HG03025 (cell line): ENCODE measurements at regions not wholly inside any gene's neighbourhood (a gene's known extent, or its start where the extent isn't known, plus 50 kb on each side); places are given as distances from the start of the nearest gene placed in this dataset.
"Not testable (repeated sequence)": the region's sequence is repeated elsewhere in the genome, so short reads cannot be mapped to it uniquely, and the experiment has no call there.

Experiments
- ATAC-seq: cut with Tn5 transposase; IDR thresholded peaks from one replicate; pipeline ENCODE4 v1.9.1; 2021; ENCODE audit warnings: mild to moderate bottlenecking, moderate library complexity; ENCODE audit not compliant: unreplicated experiment, low FRiP score

DNA sequence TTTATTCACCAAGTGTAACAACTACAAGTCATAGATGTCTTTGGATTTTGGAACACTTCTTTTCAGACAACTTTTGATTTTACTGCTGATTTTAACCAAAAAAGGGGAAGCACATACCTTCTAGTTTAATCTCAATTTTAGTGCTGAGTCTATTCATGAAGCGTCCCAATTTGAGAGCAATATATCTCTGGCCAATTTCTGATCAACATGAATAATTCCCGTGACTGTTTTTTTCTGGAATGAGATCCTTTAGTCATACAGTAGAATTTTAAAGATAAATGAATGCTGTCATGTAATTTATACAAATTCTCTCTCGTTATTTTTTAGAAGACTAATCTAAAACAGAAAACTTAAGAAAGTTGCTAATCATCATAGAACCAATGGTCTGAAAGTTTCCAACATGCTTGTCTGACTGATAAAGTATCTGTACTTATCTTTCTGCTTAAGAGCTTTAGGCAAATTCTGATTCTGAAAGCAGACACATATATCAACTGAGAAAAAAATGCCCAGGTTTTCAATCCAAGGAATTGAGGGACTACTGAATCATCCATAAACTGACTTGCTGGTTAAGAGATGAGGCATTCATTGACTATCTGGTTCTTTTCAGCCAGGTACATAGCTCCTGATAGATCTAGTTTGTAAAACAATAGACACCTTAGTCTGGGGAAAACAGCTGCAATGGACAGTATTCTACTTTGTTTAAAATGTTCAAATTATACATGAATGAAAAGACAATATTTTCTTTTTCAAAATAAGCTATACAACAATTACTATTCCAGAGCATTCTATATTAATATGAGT is 657.5 kb downstream of the RFPL4B start:
- no peak for ATAC-seq

DNA sequence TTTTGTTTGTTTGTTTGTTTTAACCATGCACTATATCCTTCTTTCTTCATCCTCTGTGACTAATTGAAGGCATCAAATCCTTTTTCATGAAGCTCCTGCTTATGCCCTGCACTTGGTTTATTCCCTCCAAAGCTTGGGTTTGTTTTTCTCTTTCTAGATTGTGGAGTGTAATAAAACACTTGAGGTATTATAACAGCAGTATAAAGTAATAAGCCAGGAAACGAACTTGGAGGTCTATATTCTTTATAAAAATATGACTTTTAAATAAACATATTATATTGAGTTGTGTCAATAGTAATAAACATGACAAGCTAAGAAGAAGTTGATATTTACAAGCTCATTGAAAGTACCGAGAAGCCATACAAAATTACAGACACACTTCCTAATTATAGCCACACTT is 659.4 kb downstream of the RFPL4B start:
- ATAC-seq: no peak

DNA sequence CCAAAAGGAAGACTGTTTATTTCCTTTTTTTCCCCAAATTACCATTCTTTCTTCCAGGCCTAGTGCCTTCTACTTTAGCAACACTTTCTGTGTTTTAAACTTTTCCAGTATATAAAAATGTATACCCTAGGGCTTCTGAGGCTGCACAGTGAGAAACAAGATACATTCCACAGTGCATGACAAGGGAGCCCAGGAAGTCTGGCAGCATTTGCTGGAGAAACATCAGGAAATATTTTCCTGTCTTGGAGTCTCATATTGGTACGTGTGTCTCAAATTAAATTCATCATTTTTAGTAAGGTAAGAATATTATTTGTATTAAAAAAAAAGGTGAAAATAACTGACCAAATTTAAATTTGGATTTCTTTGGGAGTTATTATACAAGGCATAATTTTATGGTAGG is 662.6 kb downstream of the RFPL4B start:
- ATAC-seq: no peak

DNA sequence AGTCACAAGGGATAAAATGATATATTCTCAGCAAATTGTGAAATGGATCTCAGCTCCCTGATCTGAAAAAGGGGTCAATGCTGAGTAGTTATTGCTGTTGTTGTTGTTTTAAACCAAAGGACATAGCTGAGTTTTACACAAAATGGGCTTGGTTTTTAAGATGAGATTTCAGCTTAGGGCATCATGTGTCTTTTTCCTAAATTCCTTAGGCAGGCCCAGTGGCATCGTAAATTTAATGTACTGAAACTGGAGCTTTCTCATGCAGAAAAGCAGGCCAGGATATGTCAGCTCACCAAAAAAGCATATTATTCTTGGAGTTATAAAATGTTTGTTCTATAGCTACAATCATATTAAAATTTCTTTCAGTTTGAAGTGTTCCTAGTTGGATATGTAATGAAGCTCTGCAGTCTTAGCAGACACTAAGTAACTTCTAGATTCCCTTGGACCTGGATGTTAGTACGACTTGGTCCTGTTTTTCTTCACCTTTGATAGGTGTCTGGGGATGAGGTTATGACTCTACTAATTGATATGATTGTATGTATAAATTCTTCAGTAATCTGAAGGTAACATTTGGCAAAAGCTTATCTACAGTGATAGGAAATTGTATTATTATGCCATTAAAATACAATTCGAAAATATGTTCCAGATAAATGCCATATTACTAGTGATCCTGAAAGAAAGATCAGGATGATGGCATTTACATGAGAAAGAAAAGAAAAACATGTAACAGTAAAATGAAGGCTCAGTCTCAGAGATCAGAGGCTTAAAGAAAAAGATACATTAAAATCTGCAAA is 663.3 kb downstream of the RFPL4B start:
- ATAC-seq: no peak

DNA sequence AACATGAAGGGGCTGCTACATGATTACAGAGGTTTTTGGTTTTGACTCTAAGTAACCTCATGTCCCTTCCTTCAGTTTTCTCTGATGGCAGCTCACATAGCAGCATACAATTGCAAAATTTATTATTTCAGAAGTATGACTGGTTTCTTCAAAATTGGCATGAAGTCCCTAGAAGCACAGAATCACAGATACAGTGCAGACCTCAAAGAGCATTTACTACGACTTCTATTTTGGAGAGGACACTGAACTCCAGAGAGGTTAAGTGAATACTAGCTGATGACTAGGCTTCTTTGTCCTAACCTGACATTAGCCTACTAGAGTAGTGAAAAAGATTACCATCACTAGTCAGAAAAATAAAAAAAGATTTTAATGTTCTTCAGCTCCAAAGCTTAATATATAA is 664.3 kb downstream of the RFPL4B start:
- ATAC-seq: no peak

DNA sequence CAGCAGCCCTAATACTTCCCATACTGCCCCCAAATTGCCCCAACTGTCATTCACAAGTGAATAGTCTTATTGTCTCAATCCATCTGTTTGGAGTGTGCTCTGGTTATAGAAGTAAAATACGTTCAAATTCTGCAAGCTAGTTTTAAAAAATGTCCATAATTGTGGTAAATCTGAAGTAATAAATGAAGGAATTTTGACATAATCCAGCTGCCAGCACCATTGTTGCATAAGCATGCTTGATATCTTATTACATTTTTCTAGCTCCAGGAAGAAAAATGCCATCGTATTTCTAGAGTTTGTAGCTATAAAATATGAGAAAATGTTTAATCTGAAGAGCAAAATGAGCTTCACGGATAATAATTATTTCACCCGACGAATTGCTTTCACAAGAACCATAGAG is 664.7 kb downstream of the RFPL4B start:
- no peak for ATAC-seq

DNA sequence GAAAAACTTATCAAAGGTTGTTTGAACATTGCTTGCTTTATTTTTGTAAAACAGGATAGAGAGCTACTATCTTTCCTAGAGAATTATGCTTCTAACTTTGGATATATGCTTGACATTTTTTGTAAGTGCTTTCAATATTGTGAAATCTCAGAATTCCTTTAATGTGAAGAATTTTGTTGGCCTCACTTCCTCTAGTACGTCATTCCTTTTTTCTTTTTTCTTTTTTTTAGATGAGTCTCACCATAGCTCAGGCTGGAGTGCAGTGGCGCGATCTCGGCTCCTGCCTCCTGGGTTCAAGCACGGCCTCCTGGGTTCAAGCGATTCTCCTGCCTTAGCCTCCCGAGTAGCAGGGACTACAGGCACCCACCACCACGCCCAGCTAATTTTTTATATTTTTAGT is 668.1 kb downstream of the RFPL4B start:
- ATAC-seq: no peak

DNA sequence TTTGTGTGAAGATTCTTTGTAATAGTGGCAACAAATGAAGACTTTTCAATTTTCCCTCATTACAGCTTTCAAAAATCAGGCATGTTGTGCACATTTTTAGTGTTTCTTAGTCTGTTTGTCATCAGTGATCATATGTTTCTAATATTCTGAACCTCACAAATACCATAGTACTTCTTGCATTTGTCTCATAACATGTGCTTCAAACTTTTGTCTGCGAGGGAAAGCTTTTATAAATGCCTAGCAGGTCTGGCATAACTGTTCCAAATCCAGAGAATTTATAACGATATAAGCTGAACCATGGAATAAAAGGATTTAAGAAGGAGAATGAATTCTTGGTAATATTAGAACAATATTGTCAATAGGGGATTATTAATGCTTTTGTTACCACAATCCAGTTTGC is 670.2 kb downstream of the RFPL4B start:
- ATAC-seq: no peak

DNA sequence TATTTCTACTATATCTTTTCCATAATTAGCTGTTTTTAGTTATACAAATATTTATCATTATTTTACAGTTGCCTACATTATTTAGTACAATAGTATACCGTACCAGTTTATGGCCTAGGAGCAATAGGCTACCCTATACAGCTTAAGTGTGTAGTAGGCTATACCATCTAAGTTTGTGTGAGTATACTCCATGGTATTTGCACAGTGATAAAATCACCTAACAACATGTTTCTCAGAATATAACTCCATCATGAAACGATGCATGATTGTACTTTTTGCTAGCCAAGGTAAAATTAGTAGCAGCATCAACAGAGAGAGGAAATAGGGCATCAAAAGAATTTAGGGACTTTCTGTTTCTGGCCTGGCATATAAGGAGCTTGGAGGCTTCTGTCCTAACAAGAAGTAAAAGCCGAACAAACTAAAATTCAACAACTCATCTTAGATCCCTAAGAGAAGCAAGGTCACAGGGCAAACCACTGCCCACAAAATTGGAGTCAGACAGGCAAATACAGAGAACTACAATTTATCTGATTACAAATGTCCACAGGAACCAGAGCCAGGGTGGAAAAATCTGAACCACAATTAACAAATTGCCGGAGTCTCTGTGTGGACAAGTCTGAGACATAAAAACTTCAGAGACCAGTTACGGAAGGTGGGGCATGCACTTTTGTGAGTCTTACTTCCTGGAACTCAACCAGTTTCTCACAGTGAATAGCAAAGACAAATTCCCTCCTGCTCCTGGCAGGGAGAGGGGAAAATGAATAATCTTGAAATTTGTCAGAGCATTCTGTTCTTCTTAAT is 671.4 kb downstream of the RFPL4B start:
- no peak for ATAC-seq

DNA sequence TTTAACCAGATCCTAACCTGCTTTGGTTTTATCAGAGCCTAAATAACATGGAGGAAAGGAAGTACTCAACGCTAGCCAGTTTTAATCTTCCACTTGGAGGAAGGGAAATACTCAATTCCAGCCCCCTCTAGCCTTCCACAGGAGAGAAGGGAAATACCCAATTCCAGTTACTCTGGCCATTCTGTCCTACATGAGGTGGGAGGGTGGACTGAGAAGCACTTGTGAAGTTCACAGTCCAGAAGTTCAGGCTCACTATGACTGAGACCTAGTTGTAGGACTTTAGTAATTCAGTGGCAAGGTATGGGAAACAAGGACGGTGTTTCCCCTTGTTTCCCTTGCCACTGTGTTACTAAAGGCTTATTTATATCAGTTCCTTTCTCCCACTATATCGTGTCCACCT is 672.0 kb downstream of the RFPL4B start:
- no peak for ATAC-seq

DNA sequence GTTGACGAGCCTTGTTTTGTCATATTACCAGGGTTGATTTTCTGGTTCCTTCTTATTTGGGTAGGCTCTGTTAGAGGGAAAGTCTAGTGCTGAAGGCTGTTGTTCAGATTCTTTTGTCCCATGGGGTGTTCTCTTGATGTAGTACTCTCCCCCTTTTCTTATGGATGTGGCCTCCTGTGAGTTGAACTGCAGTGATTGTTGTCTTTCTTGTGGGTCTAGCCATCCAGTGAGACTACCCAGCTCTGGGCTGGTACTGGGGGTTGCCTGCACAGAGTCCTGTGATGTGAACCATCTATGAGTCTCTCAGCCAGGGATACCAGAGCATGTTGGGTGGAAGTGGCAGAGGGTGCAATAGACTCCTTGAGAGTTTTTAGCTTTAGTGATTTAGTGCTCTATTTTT is 680.6 kb downstream of the RFPL4B start:
- ATAC-seq: no peak

DNA sequence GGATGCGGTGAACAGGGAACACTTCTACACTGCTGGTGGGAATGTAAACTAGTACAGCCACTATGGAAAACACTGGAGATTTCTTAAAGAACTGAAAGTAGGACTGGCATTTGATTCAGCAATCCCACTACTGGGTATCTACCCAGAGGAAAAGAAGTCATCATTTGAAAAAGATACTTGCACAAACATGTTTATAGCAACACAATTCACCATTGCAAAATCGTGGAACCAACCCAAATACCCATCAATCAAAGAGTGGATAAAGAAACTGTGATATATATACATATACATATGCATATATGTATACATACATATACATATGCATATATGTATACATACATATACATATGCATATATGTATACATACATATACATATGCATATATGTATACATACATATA is 682.0 kb downstream of the RFPL4B start:
- ATAC-seq: not testable (repeated sequence)

DNA sequence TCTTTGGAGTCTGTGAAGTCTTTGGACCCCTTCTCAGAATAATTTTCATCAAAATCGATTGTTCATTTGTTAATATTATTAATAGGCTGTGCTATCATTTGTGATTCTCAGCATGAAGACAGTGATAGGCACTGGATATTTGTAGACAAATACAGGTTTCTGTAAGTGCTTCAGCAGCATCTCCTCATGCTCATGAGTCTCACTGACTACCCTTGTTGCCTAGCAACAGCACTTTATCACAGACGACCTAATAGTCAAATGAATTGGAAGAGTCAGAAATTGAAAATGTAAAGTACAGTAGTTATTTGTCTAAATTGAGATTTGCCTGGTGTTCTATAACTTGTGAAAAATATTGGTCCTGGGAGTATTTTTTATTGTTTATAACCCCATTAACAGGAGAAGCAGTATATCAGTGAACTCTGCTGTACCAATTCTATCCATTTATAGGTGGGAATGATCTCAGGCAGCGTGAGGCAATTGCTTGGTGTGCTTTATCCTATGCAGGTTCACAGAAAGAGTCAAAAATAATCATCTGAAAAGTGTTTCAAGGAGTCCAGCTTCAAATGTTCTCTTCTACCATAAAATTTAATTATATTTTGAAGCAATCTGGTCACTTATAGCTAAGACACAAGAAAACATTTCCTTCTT is 684.6 kb downstream of the RFPL4B start:
- ATAC-seq: no peak

DNA sequence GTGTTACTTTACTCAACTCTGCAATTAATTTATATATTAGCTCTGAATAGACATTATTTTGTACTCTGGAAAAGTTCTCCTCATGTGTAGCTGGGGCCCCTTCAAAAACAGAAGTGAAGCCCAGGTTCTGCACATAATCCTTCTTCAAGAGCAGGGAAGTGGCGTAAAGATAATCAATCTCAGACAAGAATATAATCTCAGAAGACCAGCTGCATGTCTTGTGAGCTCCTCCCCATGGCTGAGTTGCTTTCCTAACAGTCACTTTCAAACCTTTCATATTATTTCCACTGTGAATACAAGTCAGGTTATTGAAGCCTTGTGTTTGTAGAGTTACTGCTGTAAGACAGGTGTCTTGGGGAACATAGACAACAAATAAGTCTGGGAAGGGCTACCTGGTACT is 691.9 kb downstream of the RFPL4B start:
- no peak for ATAC-seq

DNA sequence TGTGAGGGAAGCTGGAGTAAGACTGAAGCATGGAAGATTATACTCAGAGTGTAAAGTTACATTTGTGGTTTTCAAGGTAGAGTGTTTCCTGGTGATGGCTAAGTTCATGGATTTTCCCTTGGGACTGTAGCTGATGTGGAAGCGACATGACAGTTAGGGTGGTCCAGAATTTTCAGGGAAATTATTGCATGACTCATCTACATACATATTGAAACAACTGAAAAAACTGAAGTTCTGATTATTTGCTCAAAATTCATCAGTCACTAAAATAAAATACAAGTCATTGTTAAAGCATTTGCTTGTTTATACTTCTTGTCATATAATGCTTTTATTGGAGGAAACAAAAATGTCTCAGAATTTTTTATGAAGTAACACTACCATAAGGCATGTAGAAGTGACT is 700.0 kb downstream of the RFPL4B start:
- no peak for ATAC-seq

DNA sequence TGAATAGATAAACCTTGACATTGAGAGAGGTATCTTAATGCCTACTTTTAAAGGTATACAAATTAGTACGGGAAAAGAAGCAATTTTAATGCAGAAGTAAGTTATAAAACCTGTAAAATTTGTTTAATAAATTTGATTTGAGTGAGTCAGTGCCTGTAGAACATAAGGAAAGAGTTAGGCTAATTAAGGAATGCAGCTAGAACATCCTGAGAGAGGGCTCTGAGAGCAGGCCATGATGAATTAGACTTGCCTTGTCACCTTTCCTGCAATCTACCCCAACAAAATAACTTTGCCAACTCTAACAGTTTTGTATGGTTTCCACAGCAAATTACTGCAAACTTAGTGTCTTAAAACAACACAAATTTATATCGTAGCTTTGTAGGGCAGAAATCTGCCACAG is 700.8 kb downstream of the RFPL4B start:
- no peak for ATAC-seq

DNA sequence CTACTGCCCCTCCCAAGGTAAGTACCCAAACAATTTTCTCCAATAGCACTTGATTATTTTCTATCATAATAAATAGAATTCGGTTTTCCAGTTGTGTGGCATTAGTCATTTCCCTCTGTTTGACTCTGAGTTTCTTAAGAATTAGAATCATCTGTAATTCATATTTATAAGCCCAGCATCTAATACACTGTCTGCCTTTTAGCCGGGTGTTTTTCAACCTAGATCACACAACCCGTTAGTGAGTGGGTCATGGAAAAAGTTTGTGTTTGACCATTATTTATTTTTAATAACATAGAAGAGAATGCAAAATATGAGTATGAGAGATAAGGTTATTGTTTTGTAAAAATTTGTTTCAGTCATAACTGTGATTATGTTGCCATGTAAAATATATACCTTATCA is 701.6 kb downstream of the RFPL4B start:
- ATAC-seq: no peak

DNA sequence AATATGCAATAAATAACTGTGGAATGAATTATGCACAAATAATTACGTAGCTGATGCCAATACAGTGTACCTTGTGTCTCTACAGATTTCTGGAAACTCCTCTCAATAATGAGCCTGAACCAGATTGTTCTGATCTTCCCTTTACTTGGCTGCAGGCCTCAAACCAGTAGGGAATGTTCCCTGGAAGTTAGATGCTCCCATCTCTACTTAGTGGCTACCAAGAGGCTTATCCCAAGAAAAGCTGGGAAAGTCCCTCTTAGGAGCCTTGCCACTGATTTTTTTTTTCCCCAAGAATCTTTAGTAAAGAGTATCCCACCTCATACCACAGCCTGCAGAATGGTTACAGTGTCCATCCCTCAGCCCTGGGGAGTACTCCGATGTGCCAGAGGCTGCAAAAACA is 702.1 kb downstream of the RFPL4B start:
- no peak for ATAC-seq

DNA sequence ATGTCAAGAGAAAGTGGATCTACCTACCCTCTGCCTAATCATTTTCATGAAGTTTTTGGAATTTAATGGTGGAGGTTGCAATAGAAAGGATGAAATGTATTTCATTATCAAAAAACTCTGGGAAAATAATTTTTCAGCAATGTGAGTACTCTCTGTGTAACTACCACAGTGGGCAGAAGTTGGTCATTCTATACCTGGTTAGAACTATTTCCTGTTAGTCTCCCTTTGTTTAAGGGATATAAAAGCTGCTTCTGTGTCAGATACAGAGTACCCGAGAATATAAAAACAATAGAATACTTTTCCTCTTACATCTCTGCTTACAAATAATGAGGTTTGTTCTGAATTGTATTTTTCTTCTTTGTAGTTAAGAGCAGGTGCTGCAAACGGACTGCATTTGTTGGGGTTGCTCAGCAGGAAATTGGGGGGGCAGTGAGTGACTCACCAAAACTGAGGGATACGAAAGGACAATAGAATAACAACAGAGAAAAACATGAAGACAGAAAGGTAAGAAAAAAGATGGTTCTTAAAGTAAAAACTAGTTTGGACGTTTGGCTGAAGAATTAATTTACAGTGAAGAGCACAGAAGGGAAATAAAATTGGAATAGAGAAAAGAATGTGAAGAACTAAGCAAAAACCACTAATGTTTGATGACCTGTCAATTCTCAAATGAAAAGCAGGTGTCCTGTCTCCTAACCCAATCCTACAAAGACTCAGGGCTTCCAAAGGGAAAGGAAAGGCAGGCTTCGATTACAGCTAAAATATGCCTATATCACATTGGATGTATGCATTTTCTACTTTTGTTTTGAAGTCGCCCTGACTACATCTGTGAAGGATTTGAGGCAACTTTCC is 703.1 kb downstream of the RFPL4B start:
- ATAC-seq: no peak

DNA sequence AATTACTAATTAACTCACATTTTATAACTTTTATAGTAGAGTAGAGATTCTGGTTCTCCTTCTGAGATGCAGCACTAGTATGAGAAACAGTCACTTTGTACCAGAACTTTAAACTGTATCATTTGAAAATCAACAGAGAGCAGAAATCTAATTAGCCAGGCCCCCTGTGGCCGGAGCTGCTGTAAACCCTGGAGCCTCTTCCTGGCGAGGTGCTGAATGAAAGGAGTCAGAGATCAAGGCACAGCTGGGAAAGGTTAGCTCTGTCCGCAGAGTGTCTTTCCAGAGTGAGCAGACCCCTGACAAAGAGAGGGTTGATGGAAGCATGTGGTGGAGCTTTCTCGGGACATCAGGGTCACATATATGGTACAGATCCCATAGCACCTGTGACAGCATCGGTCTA is 703.8 kb downstream of the RFPL4B start:
- no peak for ATAC-seq
